ENCODE measurements at regions not wholly inside any gene's neighbourhood (a gene's known extent, or its start where the extent isn't known, plus 50 kb on each side); places are given as distances from the start of the nearest gene placed in this dataset.

- no peak overlapping the region for H3K4me3 ChIP-seq (ENCODE audit: control insufficient read depth, low read depth, low read length)
- TF ChIP-seq CTCF (IDR thresholded peaks at IDR 0.05; ENCODE audit: control insufficient read depth, insufficient read depth, low read depth, low read length, missing control alignments) = no peak
- DNase-seq (ENCODE audit: low read depth) = no peak
Measured at GRCh38 chr2:49403637-49404036, 249.3 kb upstream of the FSHR start.

- no peak overlapping the region for H3K4me3 ChIP-seq (ENCODE audit: control insufficient read depth, low read depth, low read length)
- no peak for DNase-seq (ENCODE audit: low read depth)
- no peak for TF ChIP-seq CTCF (IDR thresholded peaks at IDR 0.05; ENCODE audit: control insufficient read depth, insufficient read depth, low read depth, low read length, missing control alignments)
Measured at GRCh38 chr2:49379406-49379805, 225.1 kb upstream of the FSHR start.

- TF ChIP-seq CTCF (IDR thresholded peaks at IDR 0.05; ENCODE audit: control insufficient read depth, insufficient read depth, low read depth, low read length, missing control alignments) = no peak
- H3K4me3 ChIP-seq (ENCODE audit: control insufficient read depth, low read depth, low read length) = no peak overlapping the region
- DNase-seq (ENCODE audit: low read depth) = no peak
Measured at GRCh38 chr2:49371128-49371701, 216.9 kb upstream of the FSHR start.

- no peak for TF ChIP-seq CTCF (IDR thresholded peaks at IDR 0.05; ENCODE audit: control insufficient read depth, insufficient read depth, low read depth, low read length, missing control alignments)
- DNase-seq (ENCODE audit: low read depth) = no peak
- H3K4me3 ChIP-seq (ENCODE audit: control insufficient read depth, low read depth, low read length) = no peak overlapping the region
Measured at GRCh38 chr2:49369650-49370049, 215.3 kb upstream of the FSHR start.

- no peak overlapping the region for H3K4me3 ChIP-seq (ENCODE audit: control insufficient read depth, low read depth, low read length)
- DNase-seq (ENCODE audit: low read depth) = no peak
- TF ChIP-seq CTCF (IDR thresholded peaks at IDR 0.05; ENCODE audit: control insufficient read depth, insufficient read depth, low read depth, low read length, missing control alignments) = no peak
Measured at GRCh38 chr2:49369101-49369500, 214.8 kb upstream of the FSHR start.

GRCh38 chr2:49367003-49367402, 212.7 kb upstream of the FSHR start:
- H3K4me3 ChIP-seq (ENCODE audit: control insufficient read depth, low read depth, low read length) = no peak overlapping the region
- no peak for DNase-seq (ENCODE audit: low read depth)
- no peak for TF ChIP-seq CTCF (IDR thresholded peaks at IDR 0.05; ENCODE audit: control insufficient read depth, insufficient read depth, low read depth, low read length, missing control alignments)

- no peak overlapping the region for H3K4me3 ChIP-seq (ENCODE audit: control insufficient read depth, low read depth, low read length)
- no peak for TF ChIP-seq CTCF (IDR thresholded peaks at IDR 0.05; ENCODE audit: control insufficient read depth, insufficient read depth, low read depth, low read length, missing control alignments)
- no peak for DNase-seq (ENCODE audit: low read depth)
Measured at GRCh38 chr2:49360407-49360767, 206.1 kb upstream of the FSHR start.
